IPS DF 19.7 (cell line): ENCODE measurements at regions not wholly inside any gene's neighbourhood (a gene's known extent, or its start where the extent isn't known, plus 50 kb on each side); places are given as distances from the start of the nearest gene placed in this dataset.

Experiments used
- DNase-seq: peaks from one replicate; pipeline ENCODE4 v3.0.0-alpha.2; 2013; ENCODE audit warnings: low read depth, low spot score

DNA sequence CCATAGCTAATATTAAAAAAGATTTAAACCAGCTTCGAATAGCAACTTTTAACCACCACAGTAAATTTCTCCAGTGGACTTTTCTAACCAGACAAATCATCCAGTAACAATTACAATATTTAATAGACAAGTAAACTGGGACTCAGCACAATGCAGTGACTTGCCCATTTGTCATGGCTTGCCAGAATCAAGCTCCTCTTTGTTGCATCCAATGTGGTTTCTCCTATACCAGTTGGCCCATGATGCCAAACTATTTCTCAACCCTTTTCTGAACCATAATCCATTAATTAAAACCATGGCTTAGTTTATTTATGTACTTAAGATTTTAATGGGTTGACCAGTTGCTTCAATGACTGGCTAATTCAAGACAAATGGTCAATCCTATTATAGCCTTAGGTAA, 64.4 kb downstream of the DIO2 start:
- no peak for DNase-seq

- DNase-seq: no peak
Measured at GRCh38 chr14:80136358-80136757, 74.9 kb downstream of the DIO2 start.

- no peak for DNase-seq
Measured at GRCh38 chr14:80135305-80136088, 75.8 kb downstream of the DIO2 start.

DNA sequence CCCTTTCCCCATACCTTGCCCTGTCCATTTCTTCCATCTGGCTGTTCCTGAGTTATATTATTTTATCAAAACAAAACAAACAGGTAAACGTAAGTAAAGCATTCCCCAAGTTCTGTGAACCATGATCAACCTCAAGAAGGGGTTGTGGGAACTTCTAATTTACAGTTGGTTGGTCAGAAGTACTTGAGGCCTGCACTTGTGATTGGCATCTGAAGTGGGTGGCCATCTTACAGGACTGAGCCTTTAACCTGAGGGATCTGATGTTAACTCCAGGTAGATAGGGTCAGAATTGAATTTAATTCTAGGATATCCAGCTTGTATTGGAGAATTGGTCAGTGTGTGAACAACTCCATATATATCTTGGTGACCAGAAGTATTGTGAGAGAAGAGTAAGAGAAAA, 77.0 kb downstream of the DIO2 start:
- DNase-seq: no peak

DNA sequence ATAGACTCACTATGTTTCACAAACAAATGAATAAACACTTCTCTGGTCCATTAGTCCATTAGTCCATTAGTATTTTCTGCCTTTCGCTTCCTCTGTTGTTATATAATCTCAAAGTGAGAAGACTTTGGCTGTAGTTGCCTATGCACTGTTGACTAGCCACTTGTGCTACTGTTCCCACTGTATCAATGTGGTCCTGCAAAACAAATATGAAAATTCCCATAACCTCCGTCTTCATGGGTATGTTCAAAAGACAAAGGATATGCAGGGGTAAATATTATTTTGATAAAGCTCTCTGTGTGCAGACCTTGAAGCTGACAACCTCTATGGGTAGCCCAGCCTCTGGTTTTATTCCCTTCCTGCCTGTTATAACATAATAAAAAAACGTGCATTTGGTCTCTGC, 77.8 kb downstream of the DIO2 start:
- DNase-seq: no peak

GRCh38 chr14:80127466-80127865, 83.8 kb downstream of the DIO2 start:
- DNase-seq: no peak

- DNase-seq: no peak
Measured at GRCh38 chr14:80124794-80125193, 86.5 kb downstream of the DIO2 start.

- no peak for DNase-seq
Measured at GRCh38 chr14:80117876-80118275, 93.4 kb downstream of the DIO2 start.

DNA sequence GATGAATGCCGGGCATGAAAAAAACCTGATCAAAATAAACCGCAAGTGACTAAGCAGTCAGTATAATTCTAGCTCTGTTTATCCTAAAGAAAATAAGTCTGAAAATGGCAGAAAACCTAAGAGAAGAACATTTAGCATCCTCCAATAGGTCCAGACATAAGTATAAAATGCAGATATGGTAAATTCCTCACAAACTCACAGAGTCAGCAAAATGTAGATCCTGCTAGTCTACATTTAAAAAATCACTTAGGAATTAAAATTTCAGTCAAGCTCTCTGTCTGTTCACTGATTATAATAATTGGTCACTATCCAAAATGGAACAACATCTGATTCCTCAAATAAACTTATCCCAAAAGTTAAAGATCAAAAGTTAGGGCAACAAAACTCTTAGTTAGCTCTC, 95.1 kb downstream of the DIO2 start:
- no peak for DNase-seq

DNA sequence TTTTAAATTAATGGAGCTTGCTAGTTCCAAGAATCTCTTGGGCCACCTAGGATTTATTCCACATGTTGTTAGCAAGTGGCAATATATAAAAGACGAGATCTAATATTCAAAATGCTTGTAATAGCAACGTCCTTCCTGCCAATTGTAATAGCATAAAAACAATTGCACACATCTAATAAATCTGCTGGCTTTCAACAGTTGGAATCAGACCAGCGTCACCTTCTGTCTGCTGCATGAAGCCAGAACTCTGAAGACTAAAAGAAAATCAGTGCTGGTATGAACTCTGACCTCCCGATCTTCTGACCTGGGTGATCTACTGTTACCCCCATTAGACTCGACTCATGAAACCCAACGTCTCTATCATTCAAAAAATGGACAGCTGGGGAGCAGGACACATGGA, 100.6 kb downstream of the DIO2 start:
- DNase-seq: no peak

GRCh38 chr14:80109055-80109454, 102.2 kb downstream of the DIO2 start:
- no peak for DNase-seq

- no peak for DNase-seq
Measured at GRCh38 chr14:80108430-80108829, 102.9 kb downstream of the DIO2 start.

- DNase-seq: no peak
Measured at GRCh38 chr14:80105488-80105994, 105.8 kb downstream of the DIO2 start.

- DNase-seq: no peak
Measured at GRCh38 chr14:80101835-80102234, 109.5 kb downstream of the DIO2 start.

DNA sequence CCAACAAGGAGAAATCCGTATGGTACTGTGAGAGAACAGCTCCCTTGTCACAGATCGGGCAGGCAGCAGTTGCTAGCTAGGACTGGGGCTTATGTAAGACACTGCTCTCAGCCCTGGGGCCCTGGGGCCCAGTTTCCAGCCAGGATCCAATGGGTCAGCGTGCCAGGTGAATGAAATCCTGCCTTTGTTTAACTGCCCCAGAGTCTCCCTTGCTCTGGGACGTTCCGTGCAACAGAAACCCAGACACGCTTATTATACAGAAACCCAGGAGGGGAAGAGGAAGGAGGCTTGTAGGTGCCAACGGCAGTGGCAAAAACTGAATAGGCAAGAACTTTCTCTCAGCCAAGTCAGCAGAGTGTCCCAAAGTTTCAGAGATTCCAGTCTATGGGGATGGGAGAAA, 110.6 kb downstream of the DIO2 start:
- DNase-seq: no peak

GRCh38 chr14:80095623-80096022, 115.7 kb downstream of the DIO2 start:
- DNase-seq: no peak

DNA sequence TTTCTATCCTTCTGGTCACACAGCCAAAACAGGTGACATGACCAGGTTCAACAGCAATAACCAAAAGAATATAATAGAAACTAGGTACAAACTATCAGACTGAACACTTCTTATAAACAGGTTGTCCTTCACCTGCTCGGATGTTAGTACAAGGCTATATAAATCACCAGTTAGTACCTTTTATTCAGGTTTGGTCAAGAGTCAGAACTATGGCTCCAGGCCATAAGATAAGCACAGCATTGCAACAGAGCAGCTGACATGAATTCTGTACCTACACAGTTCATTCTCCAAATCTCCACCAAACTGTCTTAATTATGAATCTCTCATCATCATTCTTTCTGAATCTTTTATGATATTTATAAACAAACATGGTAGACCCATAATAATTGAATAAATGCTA, 123.9 kb downstream of the DIO2 start:
- no peak for DNase-seq

DNA sequence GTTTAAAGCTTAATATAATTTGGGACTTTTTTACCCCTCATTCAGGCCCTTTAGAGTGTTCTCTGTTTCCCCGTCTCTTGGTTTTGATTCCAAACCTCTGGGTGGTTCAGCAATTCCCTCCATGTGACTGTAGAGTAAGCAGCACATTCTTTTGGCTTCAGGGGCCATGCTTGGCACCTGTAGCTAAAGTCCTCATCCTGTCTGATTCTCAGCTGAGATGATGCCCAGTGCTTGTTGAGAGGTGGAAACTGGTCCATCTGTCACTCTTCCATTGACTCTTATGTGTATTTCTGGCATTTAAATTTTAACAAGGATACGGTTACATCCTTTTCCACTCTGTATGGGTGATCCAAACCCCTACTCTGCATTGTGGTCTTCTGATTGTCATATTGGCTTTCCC, 127.1 kb downstream of the DIO2 start:
- DNase-seq: no peak

DNA sequence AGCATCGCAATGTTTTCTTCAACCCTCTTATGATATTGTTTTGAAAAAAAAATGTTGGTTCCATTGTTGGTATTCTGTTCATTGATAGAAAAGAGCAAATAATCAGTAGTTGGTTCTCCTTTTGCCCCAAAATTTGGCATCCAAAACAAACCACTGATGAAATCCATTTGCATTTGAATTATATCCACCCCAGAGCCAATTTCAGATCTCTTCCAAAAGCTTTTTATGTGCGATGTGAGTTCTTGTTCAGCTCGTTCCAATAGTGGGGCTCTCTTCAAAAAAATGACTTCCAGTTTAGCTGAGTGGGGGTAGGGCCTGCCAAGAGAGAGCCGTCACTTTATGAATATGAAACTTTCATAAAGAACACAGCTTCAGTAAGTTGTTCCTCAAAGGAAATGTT, 130.7 kb downstream of the DIO2 start:
- no peak for DNase-seq

DNA sequence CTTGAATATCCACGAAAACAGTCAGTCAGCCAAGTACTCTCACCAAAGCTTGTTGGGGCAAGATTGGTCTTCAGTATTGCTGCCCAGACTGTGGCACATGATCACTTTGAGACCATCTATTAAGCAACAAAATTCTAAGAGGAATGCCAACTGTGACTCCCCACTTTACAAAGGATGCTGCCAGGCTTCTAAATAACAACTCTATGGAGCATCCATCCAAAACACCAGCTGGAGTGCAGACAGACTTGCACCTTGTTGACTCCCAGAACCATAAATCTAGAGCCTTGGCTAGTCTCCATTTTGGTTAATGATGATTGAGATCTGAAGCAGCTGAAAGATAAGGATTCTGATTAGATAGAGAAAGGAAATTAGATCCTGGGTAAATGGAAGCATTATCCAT, 132.8 kb downstream of the DIO2 start:
- no peak for DNase-seq

- no peak for DNase-seq
Measured at GRCh38 chr14:80077262-80077661, 134.0 kb downstream of the DIO2 start.

GRCh38 chr14:80074900-80075574, 136.3 kb downstream of the DIO2 start:
- no peak for DNase-seq

DNA sequence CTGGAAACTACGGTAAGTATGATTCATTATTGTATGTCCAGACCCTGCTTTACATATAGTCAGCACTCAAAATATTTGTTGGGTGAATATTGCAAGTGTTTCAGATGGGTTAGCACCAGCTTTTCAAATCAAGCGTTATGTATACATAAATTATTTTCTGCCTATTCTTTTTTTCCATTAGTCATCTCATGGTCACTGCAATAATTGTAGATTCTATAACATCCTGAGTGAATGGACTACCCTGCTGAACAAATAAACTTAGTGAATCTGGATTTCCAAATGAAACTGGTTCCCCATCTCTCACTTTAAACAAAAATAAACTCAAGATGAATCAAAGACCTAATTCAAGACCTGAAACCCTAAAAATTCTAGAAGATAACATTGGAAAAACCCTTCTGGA, 152.3 kb downstream of the DIO2 start:
- no peak for DNase-seq
